GM18502 (cell line): ENCODE measurements at regions not wholly inside any gene's neighbourhood (a gene's known extent, or its start where the extent isn't known, plus 50 kb on each side); places are given as distances from the start of the nearest gene placed in this dataset.

Experiments
- ATAC-seq: cut with Tn5 transposase; IDR thresholded peaks from one replicate; pipeline ENCODE4 v1.9.1; 2021; ENCODE audit warnings: mild to moderate bottlenecking; ENCODE audit not compliant: unreplicated experiment, poor library complexity

DNA sequence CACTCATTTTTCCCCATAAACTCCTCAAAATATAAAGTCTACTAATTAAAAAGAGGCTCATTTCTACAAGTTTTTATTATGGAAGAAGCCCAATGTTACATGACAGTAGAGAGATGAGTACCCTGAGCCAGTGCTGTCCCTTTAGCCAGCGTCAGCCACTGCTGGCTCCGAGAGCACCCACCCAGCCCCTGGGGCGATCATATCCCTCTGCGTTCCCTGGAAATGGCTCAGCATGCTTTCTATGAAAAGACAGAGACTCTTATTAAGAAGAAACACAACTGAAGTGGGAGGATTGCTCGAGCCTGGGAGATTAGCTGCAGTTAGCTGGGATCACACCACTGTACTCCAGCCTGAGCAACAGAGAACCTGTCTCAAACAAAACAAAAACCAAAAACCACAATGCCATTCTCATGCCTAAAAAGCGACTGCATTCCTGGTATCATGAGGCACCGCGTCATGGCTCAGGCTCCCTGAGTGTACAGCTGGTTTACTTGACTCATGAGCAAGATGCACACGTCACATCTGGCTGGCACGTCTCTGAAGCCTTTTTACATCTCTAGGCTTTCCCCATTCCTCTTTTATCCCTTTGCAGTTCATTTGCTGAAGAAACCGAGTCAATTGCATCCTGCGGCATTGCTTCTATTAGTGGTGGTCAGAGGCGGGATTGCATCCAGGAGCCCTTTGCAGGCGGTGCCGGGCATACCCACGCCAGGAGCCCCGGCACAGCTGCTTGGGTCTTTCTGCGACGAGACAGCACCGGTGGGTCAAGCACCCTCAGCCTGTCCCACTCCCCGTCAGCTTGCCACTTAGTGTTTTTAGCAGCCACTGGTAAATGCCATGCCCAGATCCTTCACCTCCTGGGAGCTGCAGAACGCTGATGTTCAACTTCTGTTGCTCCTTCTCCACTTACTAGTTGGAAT, 119.9 kb downstream of the CTTN start:
- no peak for ATAC-seq

GRCh38 chr11:70519117-70519516, 120.8 kb downstream of the CTTN start:
- ATAC-seq = no peak

- no peak for ATAC-seq
These were observed 123.4 kb downstream of the CTTN start for GRCh38 chr11:70521475-70522308.

DNA sequence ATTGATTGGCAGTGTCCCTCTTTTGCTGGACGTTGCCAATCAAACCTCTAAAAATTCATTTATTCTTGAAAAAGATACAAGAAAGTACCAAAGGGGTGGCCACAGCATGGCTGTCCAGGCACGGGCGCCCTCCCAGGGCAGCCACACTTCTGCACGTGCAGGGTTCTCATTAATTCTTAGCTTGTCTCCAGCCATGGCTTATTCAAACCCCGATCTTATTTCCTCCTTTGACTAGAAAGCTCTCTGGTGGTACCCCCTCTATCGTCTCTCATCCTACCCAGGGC, 123.9 kb downstream of the CTTN start:
- ATAC-seq = no peak

- ATAC-seq = no peak
These were observed 124.4 kb downstream of the CTTN start for GRCh38 chr11:70522593-70523311.

- no peak for ATAC-seq
These were observed 125.2 kb downstream of the CTTN start for GRCh38 chr11:70523384-70524095.

- ATAC-seq = no peak
These were observed 126.0 kb downstream of the CTTN start for GRCh38 chr11:70524096-70524922.

GRCh38 chr11:70525006-70525405, 126.7 kb downstream of the CTTN start:
- ATAC-seq = no peak

- no peak for ATAC-seq
These were observed 127.1 kb downstream of the CTTN start for GRCh38 chr11:70525466-70525865.

DNA sequence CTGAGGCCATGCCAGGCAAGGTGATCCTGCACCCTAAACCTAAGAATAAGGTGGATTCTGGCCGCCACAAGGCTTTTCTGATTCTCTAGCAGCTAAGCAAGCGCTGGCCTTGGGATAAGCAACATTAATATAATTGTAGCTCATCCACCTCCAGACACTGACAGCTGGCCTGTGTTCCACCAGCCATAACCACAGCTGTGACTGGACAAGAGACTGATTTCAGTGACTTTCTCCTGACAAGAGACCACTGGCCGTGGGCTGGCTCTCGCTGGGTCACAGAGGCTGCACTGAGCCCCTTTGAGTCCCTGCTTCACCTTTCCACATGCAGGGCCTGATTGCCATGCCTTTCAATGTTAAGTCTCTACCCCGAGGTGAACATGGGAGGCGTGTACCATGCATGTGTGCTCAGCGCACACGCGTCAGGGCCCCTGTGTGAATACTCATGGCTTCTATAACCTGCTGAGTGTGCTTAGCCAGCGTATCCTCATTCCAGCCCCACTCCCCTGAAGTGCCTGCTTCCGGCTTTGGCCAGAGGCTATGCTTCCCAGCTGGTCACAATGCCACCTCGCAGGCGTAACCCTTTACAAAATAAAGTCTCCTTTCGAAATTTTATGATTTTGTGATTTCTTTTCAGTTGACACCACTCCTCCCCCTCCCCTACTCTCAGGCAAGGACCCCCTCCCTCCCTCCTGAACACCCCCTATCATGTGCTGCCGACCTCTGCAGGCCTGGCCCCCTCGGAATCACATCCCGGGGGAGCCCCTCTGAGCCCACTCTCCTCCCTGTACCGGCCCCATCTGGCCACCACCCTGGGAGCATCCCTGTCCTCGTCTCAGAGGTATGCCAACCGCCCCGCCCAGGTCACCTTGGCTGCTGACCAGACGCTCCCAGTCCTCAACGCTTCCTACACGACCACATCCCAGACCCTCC, 128.1 kb downstream of the CTTN start:
- ATAC-seq = no peak

DNA sequence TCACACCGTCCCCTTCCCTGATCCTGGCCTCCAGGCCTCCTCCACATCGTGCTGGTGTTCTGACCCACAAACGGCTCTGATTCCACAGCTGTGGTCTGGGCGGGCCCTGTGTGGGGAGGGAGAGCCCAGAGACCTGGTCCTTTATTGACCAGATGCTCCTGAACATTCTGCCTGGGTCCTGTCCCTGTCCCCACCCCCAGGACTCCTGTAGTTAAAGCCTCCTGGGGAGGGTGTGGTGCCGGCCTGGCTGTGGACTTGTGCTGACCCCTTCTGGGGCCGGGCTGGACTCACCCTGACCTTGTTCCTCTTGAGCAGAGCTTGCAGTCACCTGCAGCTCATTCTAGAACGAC, 128.7 kb downstream of the CTTN start:
- ATAC-seq = no peak

- ATAC-seq = no peak
These were observed 129.2 kb downstream of the CTTN start for GRCh38 chr11:70527429-70528045.

DNA sequence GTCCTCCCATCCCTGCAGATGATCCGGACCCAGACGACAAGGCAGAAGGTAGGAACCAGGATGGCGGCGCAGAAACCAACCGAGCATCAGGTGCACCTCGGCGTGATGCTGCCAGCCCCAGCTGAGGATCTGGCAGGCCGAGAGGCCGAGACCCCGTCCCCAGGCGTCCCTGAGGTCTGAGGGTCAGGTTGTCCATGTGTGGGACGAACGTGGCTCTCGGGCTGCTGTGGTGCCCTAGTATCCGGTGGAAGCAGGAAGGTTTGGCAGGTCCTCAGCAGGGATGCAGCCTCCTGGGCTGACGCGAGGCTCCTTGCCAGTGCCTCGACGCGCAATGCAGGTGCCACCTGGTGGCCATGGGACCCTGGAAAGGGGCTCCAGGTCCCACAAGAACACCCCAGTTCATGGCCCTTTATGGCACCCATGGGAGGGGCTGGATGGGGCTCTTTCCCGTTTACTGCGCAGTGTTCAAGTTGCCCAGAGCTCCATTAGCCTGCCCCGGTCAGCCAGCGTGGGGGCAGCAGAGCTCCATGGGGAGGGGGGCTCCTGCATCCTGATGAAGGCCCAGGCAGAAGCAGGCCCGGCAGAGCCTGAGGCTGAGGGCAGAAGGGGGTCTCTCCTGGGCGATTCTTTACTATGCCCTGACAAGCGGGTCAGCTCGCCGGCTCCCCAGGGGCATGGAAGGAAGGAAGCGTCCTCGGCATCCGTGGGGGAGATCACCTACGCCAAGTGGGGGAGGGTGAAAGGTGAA, 129.9 kb downstream of the CTTN start:
- no peak for ATAC-seq

DNA sequence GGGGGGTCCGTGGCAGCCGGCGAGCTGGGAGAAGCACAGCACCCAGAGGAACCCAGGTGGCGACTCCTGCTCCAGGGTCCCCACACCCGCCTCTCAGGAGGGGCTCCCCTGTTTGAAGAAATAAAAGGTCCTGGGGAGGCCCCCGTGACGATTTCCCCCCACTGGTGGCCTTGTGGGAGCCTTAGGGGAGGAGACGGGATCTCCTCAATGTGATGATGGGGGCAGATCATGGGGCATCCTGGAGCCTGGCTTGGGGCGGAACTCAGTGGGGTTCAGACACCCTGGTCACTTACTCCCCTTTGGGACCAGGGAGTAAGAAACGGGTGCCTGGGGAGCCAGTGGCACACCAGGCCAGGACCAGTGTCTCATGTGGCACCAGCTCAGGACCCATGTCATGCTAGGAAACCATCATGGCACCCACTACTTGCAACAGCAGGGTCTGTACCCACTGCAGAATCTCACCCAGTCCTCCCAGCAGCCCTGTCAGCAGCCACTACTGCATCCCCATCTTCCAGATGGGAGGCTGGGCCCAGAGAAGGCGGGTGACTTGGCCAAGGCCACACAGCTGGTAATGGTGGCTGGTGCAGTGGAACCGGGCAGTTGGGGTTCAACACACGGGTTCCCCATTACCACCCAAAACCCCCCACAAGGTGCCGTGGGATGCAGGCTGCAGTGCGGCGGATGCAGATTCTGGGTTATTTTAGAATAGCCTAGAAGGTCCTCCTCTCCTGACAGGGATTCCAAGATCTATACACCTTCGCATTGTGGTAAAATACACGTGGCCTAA, 130.7 kb downstream of the CTTN start:
- no peak for ATAC-seq

DNA sequence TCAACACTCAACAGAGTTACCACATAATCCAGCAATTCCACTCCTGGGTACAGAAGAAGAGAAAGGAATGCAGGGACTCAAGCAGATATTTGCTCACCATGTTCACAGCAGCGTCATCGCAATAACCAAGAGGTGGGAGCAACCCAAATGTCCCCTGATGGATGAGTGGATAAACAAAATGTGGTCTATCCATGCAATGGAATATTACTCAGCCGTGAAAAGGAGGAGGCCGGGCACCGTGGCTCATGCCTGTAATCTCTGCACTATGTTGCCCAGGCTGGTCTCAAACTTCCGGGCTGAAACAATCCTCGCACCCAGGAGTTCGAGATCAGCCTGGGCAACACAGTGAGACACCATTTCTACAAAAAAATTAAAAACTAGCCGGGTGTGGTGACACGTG, 131.7 kb downstream of the CTTN start:
- no peak for ATAC-seq

DNA sequence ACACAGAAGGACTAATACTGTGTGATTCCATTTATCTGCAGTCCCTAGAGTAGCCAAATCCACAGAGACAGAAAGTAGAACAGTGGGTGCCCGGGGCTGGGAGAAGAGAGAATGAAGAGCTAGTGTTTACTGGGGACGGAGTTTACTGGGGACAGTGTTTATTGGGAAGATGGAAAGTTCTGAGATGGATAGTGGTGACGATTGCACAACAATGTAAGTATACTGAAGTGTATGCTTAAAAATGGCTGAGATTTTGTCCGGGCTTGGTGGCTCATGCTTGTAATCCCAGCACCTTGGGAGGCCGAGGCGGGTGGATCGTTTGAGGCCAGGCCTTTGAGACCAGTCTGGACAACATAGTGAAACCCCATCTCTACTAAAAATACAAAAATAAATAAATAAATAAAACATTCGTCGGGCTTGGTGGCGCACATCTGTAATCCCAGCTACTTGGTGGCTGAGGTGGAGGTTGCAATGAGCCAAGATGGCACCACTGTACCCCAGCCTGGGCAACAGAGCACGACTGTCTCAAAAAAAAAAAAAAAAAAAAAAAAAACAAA, 132.4 kb downstream of the CTTN start:
- no peak for ATAC-seq
